Upper lobe of right lung (tissue), 1 donor: ENCODE measurements at regions not wholly inside any gene's neighbourhood (a gene's known extent, or its start where the extent isn't known, plus 50 kb on each side); places are given as distances from the start of the nearest gene placed in this dataset.

Experiments
- ATAC-seq: fragments of 200-7000 bp; cut with Tn5 transposase; one replicate; pipeline ENCODE4 v1.9.1; 2020; ENCODE audit warnings: mild to moderate bottlenecking, moderate library complexity
- DNase-seq: peaks from one replicate; pipeline ENCODE4 v3.0.0-alpha.2; 2020
- H3K27ac ChIP-seq: fragments of 200-600 bp; one replicate; pipeline ENCODE4 v1.8.0; 2022
- H3K27me3 ChIP-seq: fragments of 200-600 bp; one replicate; pipeline ENCODE4 v1.8.0; 2022; ENCODE audit warnings: mild to moderate bottlenecking
- H3K36me3 ChIP-seq: fragments of 200-600 bp; one replicate; pipeline ENCODE4 v1.8.0; 2022
- H3K4me1 ChIP-seq: fragments of 200-600 bp; one replicate; pipeline ENCODE4 v1.8.0; 2022
- H3K4me3 ChIP-seq: fragments of 200-600 bp; one replicate; pipeline ENCODE4 v1.8.0; 2022; ENCODE audit warnings: mild to moderate bottlenecking
- H3K9me3 ChIP-seq: fragments of 200-600 bp; one replicate; pipeline ENCODE4 v1.8.0; 2022
- intact Hi-C: fragments of 100-400 bp; cut with DNase I; formaldehyde crosslinking; loops from one replicate; pipeline ENCODE4 v1.11.0; 2022
- TF ChIP-seq, protein P1 (sequence below): fragments of 200-600 bp; IDR thresholded peaks from one replicate; pipeline ENCODE4 v1.8.0; 2022; ENCODE audit warnings: antibody characterized with exemption
- donor health status: DM: no; HTN: yes; CAD: no; lungs with severe emphysema.

GRCh38 chr13:72205773-72206172 lies 338.8 kb upstream of the DACH1 start:
- ATAC-seq (no peak), DNase-seq (no peak)
- Histone ChIP-seq H3K4me1 (no peaks in the 10 kb centered on the region), H3K36me3 (no peaks in the 10 kb centered on the region), H3K9me3 (no peaks in the 10 kb centered on the region), H3K27me3 (no peaks in the 10 kb centered on the region), H3K4me3 (no peak overlapping the region), H3K27ac (no peak overlapping the region)
- TF ChIP-seq, protein P1, sequence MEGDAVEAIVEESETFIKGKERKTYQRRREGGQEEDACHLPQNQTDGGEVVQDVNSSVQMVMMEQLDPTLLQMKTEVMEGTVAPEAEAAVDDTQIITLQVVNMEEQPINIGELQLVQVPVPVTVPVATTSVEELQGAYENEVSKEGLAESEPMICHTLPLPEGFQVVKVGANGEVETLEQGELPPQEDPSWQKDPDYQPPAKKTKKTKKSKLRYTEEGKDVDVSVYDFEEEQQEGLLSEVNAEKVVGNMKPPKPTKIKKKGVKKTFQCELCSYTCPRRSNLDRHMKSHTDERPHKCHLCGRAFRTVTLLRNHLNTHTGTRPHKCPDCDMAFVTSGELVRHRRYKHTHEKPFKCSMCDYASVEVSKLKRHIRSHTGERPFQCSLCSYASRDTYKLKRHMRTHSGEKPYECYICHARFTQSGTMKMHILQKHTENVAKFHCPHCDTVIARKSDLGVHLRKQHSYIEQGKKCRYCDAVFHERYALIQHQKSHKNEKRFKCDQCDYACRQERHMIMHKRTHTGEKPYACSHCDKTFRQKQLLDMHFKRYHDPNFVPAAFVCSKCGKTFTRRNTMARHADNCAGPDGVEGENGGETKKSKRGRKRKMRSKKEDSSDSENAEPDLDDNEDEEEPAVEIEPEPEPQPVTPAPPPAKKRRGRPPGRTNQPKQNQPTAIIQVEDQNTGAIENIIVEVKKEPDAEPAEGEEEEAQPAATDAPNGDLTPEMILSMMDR, result no peak
- intact Hi-C loops, result no loop called here

GRCh38 chr13:72204291-72204690 lies 337.3 kb upstream of the DACH1 start:
- H3K4me3 ChIP-seq, result no peak overlapping the region
- H3K27ac ChIP-seq, result no peak overlapping the region
- DNase-seq (no peak), ATAC-seq (no peak)
- intact Hi-C loops, result no loop called here
- no peaks in the 10 kb centered on the region for H3K9me3 ChIP-seq
- H3K4me1 ChIP-seq, result no peaks in the 10 kb centered on the region
- no peaks in the 10 kb centered on the region for H3K27me3 ChIP-seq
- TF ChIP-seq, protein P1, result no peak
- H3K36me3 ChIP-seq, result no peaks in the 10 kb centered on the region

DNA sequence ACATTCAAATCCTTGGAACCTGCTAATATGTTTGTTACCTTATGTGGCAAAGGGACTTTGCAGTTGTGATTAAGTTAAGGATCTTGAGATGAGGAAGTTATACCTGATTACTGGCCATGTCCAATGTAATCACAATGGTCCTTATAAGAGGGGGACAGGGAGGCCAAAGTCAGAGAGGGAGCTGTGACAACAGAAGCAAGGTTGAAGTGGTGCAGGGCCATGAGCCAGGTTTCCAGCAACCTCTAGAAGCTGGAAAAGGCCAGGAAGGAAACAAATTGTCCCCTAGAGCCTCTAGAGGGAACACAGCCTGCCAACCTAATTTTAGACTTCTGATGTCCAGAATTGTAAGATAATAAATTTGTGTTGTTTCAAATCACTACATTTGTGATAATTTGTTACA lies 334.7 kb upstream of the DACH1 start:
- H3K9me3 ChIP-seq, result no peaks in the 10 kb centered on the region
- no peaks in the 10 kb centered on the region for H3K4me1 ChIP-seq
- no peaks in the 10 kb centered on the region for H3K36me3 ChIP-seq
- H3K27me3 ChIP-seq, result no peaks in the 10 kb centered on the region
- no peak for DNase-seq
- H3K27ac ChIP-seq, result no peak overlapping the region
- TF ChIP-seq, protein P1, result no peak
- intact Hi-C loops, result no loop called here
- no peak for ATAC-seq
- H3K4me3 ChIP-seq, result no peak overlapping the region

DNA sequence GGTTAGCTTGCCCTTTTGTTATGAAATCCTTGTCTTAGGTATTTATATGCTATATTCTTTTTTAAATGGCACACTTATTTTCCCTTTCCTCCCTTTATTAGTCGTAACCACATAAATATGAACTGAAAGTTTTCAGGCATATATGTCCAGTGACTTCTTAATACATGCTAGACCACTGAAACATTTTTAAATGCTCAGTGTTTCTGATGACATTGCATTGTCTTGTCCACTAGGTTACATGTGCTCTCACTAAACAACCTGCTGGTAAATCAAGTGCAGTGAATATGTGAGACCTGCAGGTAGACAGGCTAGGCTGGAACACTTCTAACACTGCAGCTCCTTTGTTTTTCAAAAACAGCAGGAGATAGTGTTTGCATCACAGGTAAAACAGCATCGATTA lies 332.6 kb upstream of the DACH1 start:
- Histone ChIP-seq H3K27ac (no peak overlapping the region), H3K9me3 (no peaks in the 10 kb centered on the region), H3K4me3 (no peak overlapping the region), H3K36me3 (no peaks in the 10 kb centered on the region), H3K27me3 (no peaks in the 10 kb centered on the region), H3K4me1 (no peaks in the 10 kb centered on the region)
- intact Hi-C loops, result no loop called here
- TF ChIP-seq, protein P1, result no peak
- no peak for ATAC-seq
- no peak for DNase-seq

DNA sequence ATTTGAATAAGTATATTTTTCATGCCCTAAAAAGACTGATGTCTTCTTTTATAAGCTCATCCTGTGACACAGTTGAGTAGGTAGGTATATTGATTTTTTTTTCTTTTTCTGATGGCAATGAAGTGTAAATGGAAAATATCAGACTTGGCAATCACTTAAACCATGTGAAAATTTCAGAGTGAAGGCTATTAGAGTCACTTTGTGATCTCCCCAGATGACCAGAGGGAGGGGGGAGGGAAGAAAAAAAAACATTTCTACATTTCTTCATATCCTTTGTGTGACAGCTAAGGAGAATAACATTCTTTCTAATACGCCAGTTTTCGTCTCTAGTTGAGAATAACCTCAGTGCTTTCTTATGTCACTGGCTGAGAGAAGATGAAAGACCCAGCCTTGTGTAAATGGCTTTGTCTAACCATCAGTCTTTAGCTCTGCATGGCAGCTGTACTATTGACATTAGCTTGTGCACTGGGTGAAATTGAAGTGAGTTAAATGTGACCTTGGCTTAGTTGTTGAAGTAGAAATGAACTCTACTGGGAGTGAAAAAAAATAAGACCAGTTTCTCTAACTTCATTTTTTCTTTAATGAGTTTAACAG lies 332.1 kb upstream of the DACH1 start:
- Histone ChIP-seq H3K36me3 (no peaks in the 10 kb centered on the region), H3K27ac (no peak overlapping the region), H3K9me3 (no peaks in the 10 kb centered on the region), H3K4me1 (no peaks in the 10 kb centered on the region), H3K4me3 (no peak overlapping the region), H3K27me3 (no peaks in the 10 kb centered on the region)
- intact Hi-C loops, result no loop called here
- TF ChIP-seq, protein P1, result no peak
- DNase-seq (no peak), ATAC-seq (no peak)

- no peaks in the 10 kb centered on the region for H3K9me3 ChIP-seq
- TF ChIP-seq, protein P1, result no peak
- no peak overlapping the region for H3K4me3 ChIP-seq
- no peaks in the 10 kb centered on the region for H3K4me1 ChIP-seq
- ATAC-seq (no peak), DNase-seq (no peak)
- no peaks in the 10 kb centered on the region for H3K27me3 ChIP-seq
- no peak overlapping the region for H3K27ac ChIP-seq
- intact Hi-C loops, result no loop called here
- H3K36me3 ChIP-seq, result no peaks in the 10 kb centered on the region
Observed at GRCh38 chr13:72198042-72198441, 331.0 kb upstream of the DACH1 start.
